ENCODE measurements at regions not wholly inside any gene's neighbourhood (a gene's known extent, or its start where the extent isn't known, plus 50 kb on each side); places are given as distances from the start of the nearest gene placed in this dataset.

DNA sequence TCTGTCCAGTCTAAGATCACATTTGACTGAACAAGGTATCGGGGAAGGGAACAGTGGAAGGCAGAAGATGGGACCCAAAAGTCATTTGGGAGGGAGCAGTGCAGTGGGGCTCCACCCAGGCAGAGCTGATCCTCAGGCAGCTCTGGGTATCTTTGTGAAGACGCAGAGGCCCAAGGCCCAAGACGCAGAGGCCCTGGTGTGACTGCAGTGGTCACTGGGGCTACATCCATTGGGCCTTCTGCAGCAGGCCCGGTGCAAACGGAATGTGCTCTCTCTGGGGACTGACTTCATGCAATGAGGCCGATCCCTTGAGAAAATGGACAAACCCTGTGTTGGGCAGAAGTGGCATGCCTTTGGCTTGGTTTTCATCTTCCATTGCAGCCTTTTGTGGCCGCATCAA lies 463.4 kb upstream of the ZNF507 start:
- no peak for TF ChIP-seq PATZ1 (CRISPR knock-in tag; IDR thresholded peaks at IDR 0.05; ENCODE audit: borderline replicate concordance)
- TF ChIP-seq, protein P1, sequence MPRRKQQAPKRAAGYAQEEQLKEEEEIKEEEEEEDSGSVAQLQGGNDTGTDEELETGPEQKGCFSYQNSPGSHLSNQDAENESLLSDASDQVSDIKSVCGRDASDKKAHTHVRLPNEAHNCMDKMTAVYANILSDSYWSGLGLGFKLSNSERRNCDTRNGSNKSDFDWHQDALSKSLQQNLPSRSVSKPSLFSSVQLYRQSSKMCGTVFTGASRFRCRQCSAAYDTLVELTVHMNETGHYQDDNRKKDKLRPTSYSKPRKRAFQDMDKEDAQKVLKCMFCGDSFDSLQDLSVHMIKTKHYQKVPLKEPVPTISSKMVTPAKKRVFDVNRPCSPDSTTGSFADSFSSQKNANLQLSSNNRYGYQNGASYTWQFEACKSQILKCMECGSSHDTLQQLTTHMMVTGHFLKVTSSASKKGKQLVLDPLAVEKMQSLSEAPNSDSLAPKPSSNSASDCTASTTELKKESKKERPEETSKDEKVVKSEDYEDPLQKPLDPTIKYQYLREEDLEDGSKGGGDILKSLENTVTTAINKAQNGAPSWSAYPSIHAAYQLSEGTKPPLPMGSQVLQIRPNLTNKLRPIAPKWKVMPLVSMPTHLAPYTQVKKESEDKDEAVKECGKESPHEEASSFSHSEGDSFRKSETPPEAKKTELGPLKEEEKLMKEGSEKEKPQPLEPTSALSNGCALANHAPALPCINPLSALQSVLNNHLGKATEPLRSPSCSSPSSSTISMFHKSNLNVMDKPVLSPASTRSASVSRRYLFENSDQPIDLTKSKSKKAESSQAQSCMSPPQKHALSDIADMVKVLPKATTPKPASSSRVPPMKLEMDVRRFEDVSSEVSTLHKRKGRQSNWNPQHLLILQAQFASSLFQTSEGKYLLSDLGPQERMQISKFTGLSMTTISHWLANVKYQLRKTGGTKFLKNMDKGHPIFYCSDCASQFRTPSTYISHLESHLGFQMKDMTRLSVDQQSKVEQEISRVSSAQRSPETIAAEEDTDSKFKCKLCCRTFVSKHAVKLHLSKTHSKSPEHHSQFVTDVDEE (CRISPR knock-in tag; IDR thresholded peaks at IDR 0.05), result no peak
- no peak for TF ChIP-seq RARB (CRISPR knock-in tag; IDR thresholded peaks at IDR 0.05)
- no peak for TF ChIP-seq TOX (CRISPR knock-in tag; IDR thresholded peaks at IDR 0.05; ENCODE audit: borderline replicate concordance)
- no peak for TF ChIP-seq TCF4 (CRISPR knock-in tag; IDR thresholded peaks at IDR 0.05; ENCODE audit: borderline replicate concordance)
- TF ChIP-seq ZFP3 (CRISPR knock-in tag; IDR thresholded peaks at IDR 0.05), result no peak
- no peak for TF ChIP-seq ISL1 (CRISPR knock-in tag; IDR thresholded peaks at IDR 0.05)
- TF ChIP-seq, protein P2, sequence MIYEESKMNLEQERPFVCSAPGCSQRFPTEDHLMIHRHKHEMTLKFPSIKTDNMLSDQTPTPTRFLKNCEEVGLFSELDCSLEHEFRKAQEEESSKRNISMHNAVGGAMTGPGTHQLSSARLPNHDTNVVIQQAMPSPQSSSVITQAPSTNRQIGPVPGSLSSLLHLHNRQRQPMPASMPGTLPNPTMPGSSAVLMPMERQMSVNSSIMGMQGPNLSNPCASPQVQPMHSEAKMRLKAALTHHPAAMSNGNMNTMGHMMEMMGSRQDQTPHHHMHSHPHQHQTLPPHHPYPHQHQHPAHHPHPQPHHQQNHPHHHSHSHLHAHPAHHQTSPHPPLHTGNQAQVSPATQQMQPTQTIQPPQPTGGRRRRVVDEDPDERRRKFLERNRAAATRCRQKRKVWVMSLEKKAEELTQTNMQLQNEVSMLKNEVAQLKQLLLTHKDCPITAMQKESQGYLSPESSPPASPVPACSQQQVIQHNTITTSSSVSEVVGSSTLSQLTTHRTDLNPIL (CRISPR knock-in tag; IDR thresholded peaks at IDR 0.05; ENCODE audit: low read depth), result no peak
- no peak for TF ChIP-seq ZNF8 (CRISPR knock-in tag; IDR thresholded peaks at IDR 0.05)
- no peak for TF ChIP-seq SNAI2 (CRISPR knock-in tag; IDR thresholded peaks at IDR 0.05)
- no peak for TF ChIP-seq CSDC2 (CRISPR knock-in tag; IDR thresholded peaks at IDR 0.05)
- no peak for TF ChIP-seq ZNF70 (CRISPR knock-in tag; IDR thresholded peaks at IDR 0.05)
- no peak for TF ChIP-seq PPARA (CRISPR knock-in tag; IDR thresholded peaks at IDR 0.05; ENCODE audit: borderline replicate concordance)
